ENCODE measurements at regions not wholly inside any gene's neighbourhood (a gene's known extent, or its start where the extent isn't known, plus 50 kb on each side); places are given as distances from the start of the nearest gene placed in this dataset.

GRCh38 chr6:164700497-164700896 is 608.9 kb downstream of the C6orf118 start:
- TF ChIP-seq POLR2A (IDR thresholded peaks at IDR 0.05) (no peak), CTCF (IDR thresholded peaks at IDR 0.05 in 4 of 5, conservative IDR thresholded peaks at IDR 0.05 in 1 of 5) (no peak)

All from gastrocnemius medialis (tissue), 4 donors.